Stimulated activated CD4-positive, alpha-beta T cell treated with anti-CD3 and anti-CD28 coated beads, Interleukin-4, amount 100 ng/mL, for 24 hours (primary cell): ENCODE measurements at regions not wholly inside any gene's neighbourhood (a gene's known extent, or its start where the extent isn't known, plus 50 kb on each side); places are given as distances from the start of the nearest gene placed in this dataset.

Source experiments
- DNase-seq: peaks from one replicate; pipeline ENCODE4 v3.0.0-alpha.2; 2020

GRCh38 chr9:80569236-80569635, 997.5 kb downstream of the TLE4 start:
- no peak for DNase-seq

- no peak for DNase-seq
Measured at GRCh38 chr9:80561526-80561925, 989.8 kb downstream of the TLE4 start.

- no peak for DNase-seq
Measured at GRCh38 chr9:80560976-80561375, 989.2 kb downstream of the TLE4 start.

- DNase-seq = no peak
Measured at GRCh38 chr9:80557256-80557655, 985.5 kb downstream of the TLE4 start.

GRCh38 chr9:80556631-80557030, 984.9 kb downstream of the TLE4 start:
- no peak for DNase-seq

- DNase-seq = no peak
Measured at GRCh38 chr9:80555782-80556325, 984.1 kb downstream of the TLE4 start.

GRCh38 chr9:80554856-80555255, 983.1 kb downstream of the TLE4 start:
- no peak for DNase-seq

- no peak for DNase-seq
Measured at GRCh38 chr9:80554301-80554700, 982.5 kb downstream of the TLE4 start.

GRCh38 chr9:80552931-80553330, 981.2 kb downstream of the TLE4 start:
- DNase-seq = no peak

- no peak for DNase-seq
Measured at GRCh38 chr9:80550181-80550580, 978.4 kb downstream of the TLE4 start.

GRCh38 chr9:80547613-80548012, 975.8 kb downstream of the TLE4 start:
- DNase-seq = no peak

GRCh38 chr9:80540387-80540786, 968.6 kb downstream of the TLE4 start:
- no peak for DNase-seq

- DNase-seq = no peak
Measured at GRCh38 chr9:80538976-80539375, 967.2 kb downstream of the TLE4 start.

- no peak for DNase-seq
Measured at GRCh38 chr9:80522465-80522864, 950.7 kb downstream of the TLE4 start.

- DNase-seq = no peak
Measured at GRCh38 chr9:80521151-80521550, 949.4 kb downstream of the TLE4 start.

- no peak for DNase-seq
Measured at GRCh38 chr9:80520231-80520630, 948.5 kb downstream of the TLE4 start.

GRCh38 chr9:80518441-80518840, 946.7 kb downstream of the TLE4 start:
- no peak for DNase-seq

- DNase-seq = no peak
Measured at GRCh38 chr9:80516679-80517078, 944.9 kb downstream of the TLE4 start.

- no peak for DNase-seq
Measured at GRCh38 chr9:80509358-80509757, 937.6 kb downstream of the TLE4 start.

- DNase-seq = no peak
Measured at GRCh38 chr9:80507611-80508010, 935.8 kb downstream of the TLE4 start.

- DNase-seq = no peak
Measured at GRCh38 chr9:80504601-80505230, 933.0 kb downstream of the TLE4 start.

- no peak for DNase-seq
Measured at GRCh38 chr9:80503671-80504281, 932.0 kb downstream of the TLE4 start.

- DNase-seq = no peak
Measured at GRCh38 chr9:80502306-80502705, 930.5 kb downstream of the TLE4 start.

GRCh38 chr9:80501635-80502034, 929.9 kb downstream of the TLE4 start:
- DNase-seq = no peak

GRCh38 chr9:80500300-80500699, 928.5 kb downstream of the TLE4 start:
- DNase-seq = no peak
